ENCODE measurements at regions not wholly inside any gene's neighbourhood (a gene's known extent, or its start where the extent isn't known, plus 50 kb on each side); places are given as distances from the start of the nearest gene placed in this dataset.
"Not testable (repeated sequence)": the region's sequence is repeated elsewhere in the genome, so short reads cannot be mapped to it uniquely, and the experiment has no call there.

DNA sequence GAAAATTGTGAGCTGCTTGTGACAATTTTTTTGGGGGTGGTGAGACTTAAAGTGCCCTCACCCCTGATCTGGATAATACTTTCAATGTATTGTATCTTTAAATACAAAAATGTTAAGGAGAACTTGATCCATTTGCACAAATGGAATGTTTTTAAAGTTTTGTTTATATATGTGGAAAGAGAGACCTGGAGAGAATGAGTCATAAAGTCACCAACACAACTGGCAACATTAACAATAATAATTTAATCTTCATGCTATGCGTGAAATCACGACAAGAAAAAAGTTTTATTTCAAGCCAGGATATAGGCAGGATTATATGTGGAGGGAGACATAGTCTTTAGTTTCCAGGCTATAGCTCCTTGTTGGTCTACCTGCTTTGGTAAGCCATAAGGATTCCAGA, 537.5 kb downstream of the GPAM start:
- Histone ChIP-seq H3K4me3 (no peak overlapping the region), H3K36me3 (replicated peaks in 1 of 2) (no peaks in the 10 kb centered on the region), H3K4me1 (replicated peaks in 1 of 2) (no peaks in the 10 kb centered on the region), H3K9me3 (replicated peaks in 1 of 3) (peaks cover 0 to 4% (median 0%) of the 10 kb centered on the region in 3 donors), H3K27ac (no peak overlapping the region), H3K27me3 (no peaks in the 10 kb centered on the region)
- intact Hi-C loops (cut with DNase I) = no loop called here
- DNase-seq = no peak
- TF ChIP-seq POLR2A (IDR thresholded peaks at IDR 0.05) = no peak
- TF ChIP-seq, protein P1, sequence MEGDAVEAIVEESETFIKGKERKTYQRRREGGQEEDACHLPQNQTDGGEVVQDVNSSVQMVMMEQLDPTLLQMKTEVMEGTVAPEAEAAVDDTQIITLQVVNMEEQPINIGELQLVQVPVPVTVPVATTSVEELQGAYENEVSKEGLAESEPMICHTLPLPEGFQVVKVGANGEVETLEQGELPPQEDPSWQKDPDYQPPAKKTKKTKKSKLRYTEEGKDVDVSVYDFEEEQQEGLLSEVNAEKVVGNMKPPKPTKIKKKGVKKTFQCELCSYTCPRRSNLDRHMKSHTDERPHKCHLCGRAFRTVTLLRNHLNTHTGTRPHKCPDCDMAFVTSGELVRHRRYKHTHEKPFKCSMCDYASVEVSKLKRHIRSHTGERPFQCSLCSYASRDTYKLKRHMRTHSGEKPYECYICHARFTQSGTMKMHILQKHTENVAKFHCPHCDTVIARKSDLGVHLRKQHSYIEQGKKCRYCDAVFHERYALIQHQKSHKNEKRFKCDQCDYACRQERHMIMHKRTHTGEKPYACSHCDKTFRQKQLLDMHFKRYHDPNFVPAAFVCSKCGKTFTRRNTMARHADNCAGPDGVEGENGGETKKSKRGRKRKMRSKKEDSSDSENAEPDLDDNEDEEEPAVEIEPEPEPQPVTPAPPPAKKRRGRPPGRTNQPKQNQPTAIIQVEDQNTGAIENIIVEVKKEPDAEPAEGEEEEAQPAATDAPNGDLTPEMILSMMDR (IDR thresholded peaks at IDR 0.05) = no peak
- 73 to 85% (median 77%) methylated on average over 2 of the region's 2 CpGs for WGBS, 4 donors

DNA sequence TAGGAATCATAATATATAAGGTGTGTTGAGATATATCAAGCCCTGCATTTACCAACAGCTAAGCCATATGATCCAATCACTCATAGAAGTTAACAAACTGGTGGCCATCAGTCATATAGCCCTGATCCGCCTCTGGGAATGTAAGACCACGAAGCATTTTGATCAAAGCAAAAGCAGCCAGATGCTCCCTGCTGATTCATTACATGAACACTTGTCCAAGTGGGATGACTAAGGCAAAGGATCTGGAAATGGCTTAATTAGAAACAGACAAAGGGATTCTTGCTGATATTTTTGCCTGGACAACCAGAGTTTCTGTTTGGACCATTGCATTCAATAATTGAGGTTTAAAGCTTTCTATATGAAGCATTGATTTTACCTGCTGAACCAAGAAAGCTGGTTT, 535.5 kb downstream of the GPAM start:
- 49 to 69% (median 68%) methylated on average over 2 of the region's 2 CpGs for WGBS, 4 donors
- no peak for TF ChIP-seq POLR2A (IDR thresholded peaks at IDR 0.05)
- TF ChIP-seq, protein P1 (IDR thresholded peaks at IDR 0.05) = no peak
- intact Hi-C loops (cut with DNase I) = no loop called here
- H3K9me3 ChIP-seq (replicated peaks in 1 of 3) = peaks cover 0 to 4% (median 0%) of the 10 kb centered on the region in 3 donors
- DNase-seq = no peak
- no peaks in the 10 kb centered on the region for H3K36me3 ChIP-seq (replicated peaks in 1 of 2)
- H3K4me1 ChIP-seq (replicated peaks in 1 of 2) = no peaks in the 10 kb centered on the region
- no peak overlapping the region for H3K4me3 ChIP-seq
- no peak overlapping the region for H3K27ac ChIP-seq
- no peaks in the 10 kb centered on the region for H3K27me3 ChIP-seq

DNA sequence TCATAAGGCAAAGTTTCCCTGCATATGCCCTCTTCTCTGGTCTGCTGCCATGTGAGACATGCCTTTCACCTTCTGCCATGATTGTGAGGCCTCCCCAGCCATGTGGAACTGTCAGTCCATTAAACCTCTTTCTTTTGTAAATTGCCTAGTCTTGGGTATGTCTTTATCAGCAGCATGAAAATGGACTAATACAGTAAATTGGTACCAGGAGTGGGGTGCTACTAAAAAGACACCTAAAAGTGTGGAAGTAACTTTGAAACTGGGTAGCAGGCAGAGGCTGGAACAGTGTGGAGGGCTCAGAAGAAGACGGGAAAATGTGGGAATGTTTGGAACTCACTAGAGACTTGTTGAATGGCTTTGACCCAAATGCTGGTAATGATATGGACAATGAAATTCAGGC, 534.5 kb downstream of the GPAM start:
- H3K27me3 ChIP-seq; H3K27ac ChIP-seq; intact Hi-C loops (cut with DNase I); DNase-seq; H3K4me3 ChIP-seq; H3K4me1 ChIP-seq (replicated peaks in 1 of 2); H3K9me3 ChIP-seq (replicated peaks in 1 of 3); H3K36me3 ChIP-seq (replicated peaks in 1 of 2): not testable (repeated sequence)
- 78 to 95% (median 83%) methylated on average over 1 of the region's 1 CpG for WGBS, 4 donors

DNA sequence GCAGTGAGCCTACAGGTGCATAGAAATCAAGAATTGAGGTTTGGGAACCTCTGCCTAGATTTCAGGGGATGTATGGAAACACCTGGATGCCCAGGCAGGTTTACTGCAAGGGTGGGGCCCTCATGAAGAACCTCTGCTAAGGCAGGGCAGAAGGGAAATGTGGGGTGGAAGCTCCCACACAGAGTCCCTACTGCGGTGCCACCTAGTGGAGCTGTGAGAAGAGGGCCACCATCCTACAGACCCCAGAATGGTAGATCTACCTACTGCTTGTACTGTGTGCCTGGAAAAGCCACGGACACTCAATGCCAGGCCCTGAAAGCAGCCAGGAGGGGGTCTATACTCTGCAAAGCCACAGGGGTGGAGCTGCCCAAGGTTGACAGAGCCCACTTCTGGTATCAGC, 533.5 kb downstream of the GPAM start:
- 66 to 100% (median 78%) methylated on average over 1 to 2 of the region's 2 CpGs; no CpG with 5 or more reads in 1 of the 4 donors for WGBS, 4 donors
- intact Hi-C loops (cut with DNase I) = no loop called here
- no peaks in the 10 kb centered on the region for H3K36me3 ChIP-seq (replicated peaks in 1 of 2)
- DNase-seq = no peak
- H3K27ac ChIP-seq = no peak overlapping the region
- TF ChIP-seq, protein P1 (IDR thresholded peaks at IDR 0.05) = no peak
- TF ChIP-seq POLR2A (IDR thresholded peaks at IDR 0.05) = no peak
- peaks cover 0 to 4% (median 0%) of the 10 kb centered on the region in 3 donors for H3K9me3 ChIP-seq (replicated peaks in 1 of 3)
- no peak overlapping the region for H3K4me3 ChIP-seq
- no peaks in the 10 kb centered on the region for H3K27me3 ChIP-seq
- H3K4me1 ChIP-seq (replicated peaks in 1 of 2) = no peaks in the 10 kb centered on the region

DNA sequence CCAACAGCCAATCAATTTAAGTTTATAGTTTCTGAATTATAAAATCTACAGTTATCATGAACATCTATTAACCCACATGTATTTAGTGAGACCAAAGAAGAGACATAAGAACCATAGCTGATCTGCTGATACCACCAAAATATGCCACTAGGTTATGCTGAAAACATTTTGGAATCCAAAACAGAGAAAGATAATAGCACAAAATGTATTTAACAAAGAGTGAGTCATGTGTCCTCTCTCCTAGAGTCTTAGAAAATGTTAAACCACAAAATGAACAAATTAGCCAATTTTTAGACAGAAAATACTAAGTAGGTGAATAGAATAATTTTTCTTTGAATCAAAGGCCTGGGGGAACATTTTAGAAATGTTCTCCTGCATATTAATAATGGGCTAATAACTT, 527.5 kb downstream of the GPAM start:
- Histone ChIP-seq H3K4me3 (no peak overlapping the region), H3K4me1 (replicated peaks in 1 of 2) (no peaks in the 10 kb centered on the region), H3K27me3 (no peaks in the 10 kb centered on the region), H3K36me3 (replicated peaks in 1 of 2) (no peaks in the 10 kb centered on the region), H3K27ac (no peak overlapping the region), H3K9me3 (replicated peaks in 1 of 3) (no peaks in the 10 kb centered on the region)
- TF ChIP-seq, protein P1 (IDR thresholded peaks at IDR 0.05) = no peak
- TF ChIP-seq POLR2A (IDR thresholded peaks at IDR 0.05) = no peak
- intact Hi-C loops (cut with DNase I) = no loop called here
- DNase-seq = no peak
